ENCODE measurements at regions not wholly inside any gene's neighbourhood (a gene's known extent, or its start where the extent isn't known, plus 50 kb on each side); places are given as distances from the start of the nearest gene placed in this dataset.
"Not testable (repeated sequence)": the region's sequence is repeated elsewhere in the genome, so short reads cannot be mapped to it uniquely, and the experiment has no call there.

DNA sequence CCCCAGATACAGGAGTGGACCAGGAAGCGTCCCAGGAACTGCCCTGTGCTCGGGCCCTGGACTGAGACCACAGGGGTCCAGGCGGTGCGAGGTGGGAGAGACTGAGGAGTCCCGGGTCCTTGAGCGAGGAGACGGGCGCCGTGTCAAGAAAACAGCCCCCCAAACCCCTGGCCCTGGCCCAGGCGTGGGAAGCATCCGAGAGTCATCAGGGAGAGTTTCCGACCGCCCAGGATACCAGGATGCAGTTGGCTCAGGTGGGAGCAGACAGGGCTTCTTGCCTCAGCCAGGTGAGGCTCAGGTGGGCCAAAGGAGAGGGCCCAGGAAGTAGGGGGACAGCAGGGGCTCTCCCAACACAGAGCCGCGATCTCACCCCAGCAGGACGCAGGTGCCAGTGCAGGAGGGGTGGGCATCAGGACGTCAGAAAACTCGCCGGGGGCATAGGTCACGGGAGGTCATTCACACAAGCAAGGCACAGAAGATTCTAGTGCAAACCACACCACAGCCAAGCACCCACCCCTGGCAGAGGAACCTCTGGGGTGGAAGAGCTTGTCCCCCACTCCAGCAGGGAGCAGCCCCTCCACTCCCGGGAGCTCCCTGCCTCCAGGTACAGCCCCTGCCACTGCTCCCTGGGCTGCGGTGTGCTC is 102.5 kb upstream of the EIF5 start:
- no peak for DNase-seq (ENCODE audit: low read depth in 2 of 2)

GRCh38 chr14:103232031-103232808 is 101.8 kb upstream of the EIF5 start:
- DNase-seq (ENCODE audit: low read depth in 2 of 2): no peak

DNA sequence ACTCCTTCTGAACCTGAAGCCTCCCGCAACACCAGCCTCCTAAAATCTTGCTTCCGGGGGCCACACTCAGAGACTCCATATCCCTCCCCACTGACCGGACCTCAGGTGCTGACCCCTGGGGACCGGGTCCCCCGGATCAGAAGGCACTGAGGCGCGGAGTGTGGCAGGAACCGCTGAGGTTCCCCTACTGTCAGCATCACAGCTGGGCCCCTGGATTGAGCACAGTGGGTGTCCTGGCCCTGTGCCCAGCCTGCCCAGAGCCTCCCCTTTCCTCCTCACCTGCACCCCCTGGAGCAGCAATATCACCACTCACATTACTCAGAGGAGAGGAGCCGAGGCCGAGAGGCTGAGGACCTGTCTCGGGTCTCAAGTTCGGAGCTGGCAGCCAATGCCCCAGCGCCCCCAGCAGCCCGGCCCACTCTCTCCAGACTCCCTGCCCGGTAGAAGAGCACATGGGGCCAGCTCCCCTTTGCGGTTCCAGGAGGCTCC is 101.2 kb upstream of the EIF5 start:
- no peak for DNase-seq (ENCODE audit: low read depth in 2 of 2)

- no peak for DNase-seq (ENCODE audit: low read depth in 2 of 2)
Observed at GRCh38 chr14:103233328-103233727, 100.7 kb upstream of the EIF5 start.

- DNase-seq (ENCODE audit: low read depth in 2 of 2): not testable (repeated sequence)
Observed at GRCh38 chr14:103234826-103235225, 99.2 kb upstream of the EIF5 start.

DNA sequence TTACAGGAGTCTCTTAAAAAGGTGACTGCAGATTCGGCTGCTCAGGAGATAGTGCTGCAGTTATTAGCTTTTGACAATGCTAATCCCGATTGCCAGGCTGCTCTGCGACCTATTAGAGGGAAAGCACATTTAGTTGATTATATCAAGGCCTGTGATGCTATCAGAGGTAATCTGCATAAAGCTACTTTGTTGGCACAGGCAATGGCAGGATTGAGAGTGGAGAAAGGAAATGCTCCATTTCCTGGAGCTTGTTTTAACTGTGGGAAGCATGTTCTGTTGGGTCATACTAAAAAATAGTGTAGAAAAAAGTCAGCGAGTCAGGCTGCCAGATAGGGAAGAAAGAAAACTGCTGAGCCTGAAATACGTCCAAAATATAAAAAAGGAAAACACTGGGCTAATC is 98.5 kb upstream of the EIF5 start:
- DNase-seq (ENCODE audit: low read depth in 2 of 2): not testable (repeated sequence)

DNA sequence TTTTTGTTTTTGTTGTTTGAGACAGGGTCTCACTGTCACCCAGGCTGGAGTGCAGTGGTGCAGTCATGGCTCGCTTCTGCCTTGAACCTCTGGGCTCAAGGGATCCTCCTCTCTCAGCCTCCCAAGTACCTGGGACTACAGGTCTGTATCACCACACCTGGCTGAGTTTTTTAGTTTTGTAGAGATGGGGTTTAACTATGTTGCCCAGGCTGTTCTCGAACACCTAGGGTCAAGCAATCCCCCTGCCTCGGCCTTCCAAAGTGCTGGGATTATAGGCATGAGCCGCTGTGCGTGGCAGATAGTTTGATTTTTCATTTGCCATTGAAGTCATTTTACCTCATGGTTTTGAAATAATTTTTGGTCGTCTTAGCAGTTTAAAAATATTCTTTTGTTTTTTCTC is 94.3 kb upstream of the EIF5 start:
- DNase-seq (ENCODE audit: low read depth in 2 of 2): no peak

GRCh38 chr14:103241531-103241930 is 92.5 kb upstream of the EIF5 start:
- DNase-seq (ENCODE audit: low read depth in 2 of 2): no peak

DNA sequence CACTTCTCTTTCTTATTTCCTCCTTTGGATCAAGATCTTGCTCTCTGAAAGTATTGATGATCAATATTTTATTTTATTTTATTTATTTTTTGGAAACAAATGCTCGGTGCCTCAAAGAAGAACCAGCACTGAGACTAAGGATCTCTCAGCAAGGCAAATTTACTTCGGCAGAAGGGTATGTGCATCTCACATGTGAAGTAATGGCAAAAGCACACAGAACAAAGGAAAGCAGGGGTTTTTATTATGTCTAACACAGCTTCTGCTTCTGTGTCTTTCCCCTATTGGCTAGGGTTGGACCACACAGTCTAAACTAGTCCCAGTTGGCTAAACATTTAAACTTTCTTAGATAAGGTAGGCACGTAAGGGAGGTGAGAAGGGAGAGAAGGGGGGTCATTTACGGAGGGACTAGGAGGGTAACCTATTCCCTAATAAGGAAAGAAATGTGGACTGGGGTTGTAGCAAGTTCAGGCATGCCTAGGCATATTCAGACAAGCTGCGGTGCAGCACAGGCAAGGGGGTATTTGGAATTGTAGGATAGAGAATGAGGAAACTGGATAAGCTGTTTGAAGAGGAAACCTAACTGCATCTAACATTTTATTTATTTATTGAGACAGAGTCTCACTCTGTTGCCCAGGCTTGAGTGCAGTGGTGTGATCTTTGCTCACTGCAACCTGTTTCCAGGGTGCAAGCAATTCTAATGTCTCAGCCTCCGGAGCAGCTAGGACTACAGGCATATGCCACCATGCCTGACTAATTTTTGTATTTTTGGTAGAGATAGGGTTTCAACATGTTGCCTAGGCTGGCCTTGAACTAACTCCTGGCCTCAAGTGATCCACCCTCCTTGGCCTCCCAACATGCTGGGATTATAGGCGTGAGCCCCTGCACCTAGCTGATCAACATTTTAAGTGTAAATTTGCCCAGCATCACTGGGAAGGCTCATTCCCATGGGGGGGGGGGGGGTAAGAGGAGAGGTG is 90.0 kb upstream of the EIF5 start:
- DNase-seq (ENCODE audit: low read depth in 2 of 2): no peak

DNA sequence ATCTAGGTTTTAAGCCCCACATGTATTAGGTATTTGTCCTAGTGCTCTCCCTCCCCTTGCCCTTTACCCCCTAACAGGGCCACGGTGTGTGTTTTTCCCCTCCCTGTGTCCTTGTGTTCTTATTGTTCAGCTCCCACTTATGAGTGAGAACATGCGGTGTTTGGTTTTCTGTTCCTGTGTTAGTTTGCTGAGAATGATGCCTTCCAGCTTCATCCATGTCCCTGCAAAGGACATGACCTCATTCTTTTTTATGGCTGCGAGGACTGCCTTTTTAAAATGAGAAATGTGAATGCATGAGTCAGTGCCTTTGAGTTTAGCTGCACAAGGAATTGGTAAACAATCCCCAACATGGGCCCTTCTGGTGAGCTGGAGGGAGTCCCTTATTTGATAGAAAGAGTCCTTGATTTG is 88.4 kb upstream of the EIF5 start:
- DNase-seq (ENCODE audit: low read depth in 2 of 2): not testable (repeated sequence)

GRCh38 chr14:103246070-103246469 is 88.0 kb upstream of the EIF5 start:
- DNase-seq (ENCODE audit: low read depth in 2 of 2): no peak

GRCh38 chr14:103247169-103247606 is 86.8 kb upstream of the EIF5 start:
- no peak for DNase-seq (ENCODE audit: low read depth in 2 of 2)

DNA sequence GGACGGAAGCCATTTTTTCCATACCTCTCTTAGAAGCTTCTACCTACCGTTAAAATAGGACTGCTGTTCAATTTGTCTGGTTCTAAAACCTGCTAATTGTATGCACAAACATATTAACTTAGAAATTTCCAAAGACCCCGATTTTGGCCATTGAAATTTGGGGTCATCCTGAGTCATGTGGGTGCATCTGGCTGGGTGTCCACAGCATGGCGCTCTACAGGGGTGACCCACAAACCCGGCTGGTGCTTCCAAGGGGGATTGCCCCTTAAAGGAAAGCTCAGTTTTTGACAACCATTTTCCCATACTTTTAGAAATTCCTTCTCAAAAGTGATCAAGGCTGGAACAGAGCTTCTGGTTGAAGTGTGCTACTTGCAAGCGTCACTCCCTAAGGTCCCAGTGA is 83.9 kb upstream of the EIF5 start:
- DNase-seq (ENCODE audit: low read depth in 2 of 2): no peak

GRCh38 chr14:103250874-103251273 is 83.2 kb upstream of the EIF5 start:
- DNase-seq (ENCODE audit: low read depth in 2 of 2): no peak

DNA sequence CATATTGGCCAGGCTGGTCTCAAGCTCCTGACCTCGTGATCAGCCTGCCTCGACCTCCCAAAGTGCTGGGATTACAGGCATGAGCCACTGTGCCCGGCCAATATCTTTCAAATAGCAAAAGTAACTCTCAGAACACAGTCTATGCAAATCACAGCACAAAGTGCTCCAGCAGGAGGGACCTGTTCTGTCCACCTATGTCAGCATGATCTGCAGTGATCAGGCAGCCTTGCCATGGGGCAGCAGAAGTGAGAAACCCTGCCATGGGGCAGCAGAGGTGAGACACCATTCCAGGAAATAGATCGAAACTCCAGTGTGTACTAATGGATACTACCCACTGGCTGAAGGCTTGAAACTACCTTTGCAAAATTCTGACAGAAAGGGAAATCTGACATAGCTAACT is 78.5 kb upstream of the EIF5 start:
- no peak for DNase-seq (ENCODE audit: low read depth in 2 of 2)

DNA sequence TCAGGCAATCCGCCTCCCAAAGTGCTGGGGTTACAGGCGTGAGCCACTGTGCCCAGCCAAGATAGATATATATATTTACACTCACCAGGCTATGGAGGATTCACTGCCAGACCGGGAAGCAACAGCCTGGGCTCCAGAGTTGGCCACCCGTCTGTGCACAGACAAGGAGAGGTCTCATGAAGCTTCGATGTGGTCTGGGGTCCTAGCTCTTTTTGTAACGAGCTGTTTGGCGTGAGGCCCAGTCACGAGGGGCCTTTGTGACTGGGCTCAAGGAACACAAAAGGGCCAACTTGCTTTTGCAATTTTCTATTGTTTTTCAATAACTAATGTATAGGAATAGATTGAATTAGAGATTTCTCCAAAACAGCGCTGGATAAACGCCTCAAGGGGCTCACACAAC is 77.6 kb upstream of the EIF5 start:
- DNase-seq (ENCODE audit: low read depth in 2 of 2): no peak

- DNase-seq (ENCODE audit: low read depth in 2 of 2): no peak
Observed at GRCh38 chr14:103257211-103257962, 76.7 kb upstream of the EIF5 start.

DNA sequence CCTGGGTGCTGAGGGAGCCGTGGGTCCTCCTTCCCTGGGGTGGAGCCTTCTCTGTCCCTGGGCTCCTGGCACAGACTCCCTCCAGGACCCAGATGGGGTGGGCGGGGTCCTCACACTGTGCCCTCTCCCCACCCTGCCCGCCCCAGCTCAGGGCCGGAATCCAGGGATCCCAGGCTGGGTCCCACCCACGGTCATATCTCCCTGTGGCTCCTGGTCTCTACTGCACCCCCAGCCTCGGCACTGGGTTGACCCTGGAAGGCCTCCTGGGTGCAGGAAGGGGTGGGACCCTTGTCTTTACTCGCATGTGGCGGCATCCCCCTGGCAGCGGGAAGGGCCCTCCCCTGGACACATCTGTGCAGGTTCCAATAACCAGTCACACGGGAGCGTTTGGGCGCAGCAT is 75.8 kb upstream of the EIF5 start:
- no peak for DNase-seq (ENCODE audit: low read depth in 2 of 2)

DNA sequence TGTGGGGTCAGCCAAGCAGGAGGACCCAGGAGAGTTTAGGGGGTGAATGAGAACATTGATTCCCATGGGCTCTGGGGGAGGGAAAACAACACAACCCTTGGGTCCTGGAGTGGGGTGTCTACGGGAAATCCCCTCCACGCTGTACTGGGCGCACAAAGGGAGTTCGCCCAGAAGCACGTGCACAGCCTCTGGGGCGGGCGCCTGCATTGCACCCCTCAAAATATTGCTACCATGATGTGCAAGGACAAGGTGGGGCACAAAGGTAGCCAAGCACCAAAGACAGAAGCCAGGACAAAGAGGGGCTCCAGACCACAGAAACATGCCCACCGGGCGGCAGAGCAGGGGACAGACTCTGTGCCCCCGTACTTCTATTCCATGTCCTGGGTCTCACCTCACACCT is 74.9 kb upstream of the EIF5 start:
- no peak for DNase-seq (ENCODE audit: low read depth in 2 of 2)

DNA sequence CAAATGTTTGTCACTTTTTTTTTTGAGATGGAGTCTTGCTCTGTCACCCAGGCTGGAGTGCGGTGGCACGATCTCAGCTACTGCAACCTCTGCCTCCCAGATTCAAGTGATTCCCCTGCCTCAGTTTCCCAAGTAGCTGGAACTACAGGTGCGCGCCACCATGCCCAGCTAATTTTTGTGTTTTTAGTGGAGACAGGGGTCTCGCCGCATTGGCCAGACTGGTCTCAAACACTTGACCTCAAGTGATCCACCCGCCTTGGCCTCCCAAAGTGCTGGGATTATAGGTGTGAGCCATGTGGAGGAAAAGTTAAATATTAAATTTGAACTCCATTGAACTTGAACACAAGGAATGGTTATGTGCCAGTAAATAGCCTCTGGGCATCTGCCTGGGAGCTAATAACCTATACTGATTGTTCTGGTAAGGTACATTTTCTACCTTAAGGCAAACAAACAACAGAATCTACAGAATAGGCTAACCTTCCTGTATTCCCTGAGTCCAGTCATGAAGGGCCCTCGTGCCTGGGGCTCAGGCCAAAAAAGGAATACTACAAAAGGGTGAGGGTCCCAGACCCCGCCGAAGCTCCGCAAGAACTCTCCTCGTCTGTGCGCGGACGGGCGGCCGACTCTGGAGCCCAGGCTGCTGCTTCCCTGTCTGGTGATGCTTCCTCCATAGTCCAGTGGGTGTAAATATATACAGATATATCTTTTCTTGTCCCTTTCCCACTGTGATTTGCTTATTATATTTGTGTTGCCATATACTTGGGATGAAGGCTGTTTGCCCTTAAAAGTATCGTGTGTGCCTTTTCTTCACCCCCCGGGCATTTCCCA is 74.0 kb upstream of the EIF5 start:
- no peak for DNase-seq (ENCODE audit: low read depth in 2 of 2)

All from fibroblast of skin of left biceps (primary cell).